ENCODE measurements at regions not wholly inside any gene's neighbourhood (a gene's known extent, or its start where the extent isn't known, plus 50 kb on each side); places are given as distances from the start of the nearest gene placed in this dataset.
"Not testable (repeated sequence)": the region's sequence is repeated elsewhere in the genome, so short reads cannot be mapped to it uniquely, and the experiment has no call there.

DNA sequence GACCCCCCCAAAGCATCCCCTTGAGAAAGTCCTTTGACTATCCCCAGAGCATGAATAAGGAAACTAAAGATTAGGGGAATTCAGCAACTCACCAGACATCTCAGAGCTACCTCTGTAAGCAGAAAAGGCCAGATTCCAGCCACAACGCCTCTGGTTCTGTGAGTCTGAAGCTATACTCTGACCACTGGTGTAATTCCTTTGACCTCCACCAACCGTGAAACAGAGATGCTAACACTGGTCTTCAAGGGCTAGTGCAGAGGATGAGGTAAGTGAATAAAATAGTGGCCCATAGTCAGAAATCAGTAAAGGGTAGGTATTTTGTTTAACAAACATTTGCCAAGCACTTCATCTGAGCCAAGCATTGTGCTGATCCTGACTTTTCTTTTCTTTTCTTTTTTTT, 353.4 kb downstream of the NPIPA8 start:
- no peak for DNase-seq

- no peak for DNase-seq
These were observed 359.3 kb downstream of the NPIPA8 start for GRCh38 chr16:17977260-17977659.

DNA sequence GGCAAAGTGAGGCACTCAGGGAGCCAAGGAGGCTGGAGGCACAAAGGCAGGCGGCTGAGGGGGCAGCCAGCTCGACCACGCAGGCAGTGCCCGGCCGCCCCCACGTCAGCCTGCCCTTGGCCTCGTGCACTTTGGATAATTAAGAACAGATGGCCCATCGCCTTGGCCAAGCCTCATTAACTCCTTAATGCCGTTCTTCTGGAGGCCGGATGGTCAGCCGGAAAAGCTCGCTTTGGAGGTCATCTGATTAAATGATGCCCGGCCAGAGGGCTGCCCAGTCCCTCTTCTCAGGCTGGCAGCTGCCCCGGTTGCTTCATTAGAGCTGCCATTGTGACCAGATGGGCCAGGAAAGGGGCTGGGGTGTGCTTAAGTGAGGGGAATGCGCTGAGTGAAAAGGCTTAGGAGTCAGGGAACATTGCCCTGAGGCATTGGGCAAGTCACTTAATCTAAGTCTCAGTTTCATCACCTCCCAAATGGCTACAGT, 364.0 kb downstream of the NPIPA8 start:
- DNase-seq = no peak

DNA sequence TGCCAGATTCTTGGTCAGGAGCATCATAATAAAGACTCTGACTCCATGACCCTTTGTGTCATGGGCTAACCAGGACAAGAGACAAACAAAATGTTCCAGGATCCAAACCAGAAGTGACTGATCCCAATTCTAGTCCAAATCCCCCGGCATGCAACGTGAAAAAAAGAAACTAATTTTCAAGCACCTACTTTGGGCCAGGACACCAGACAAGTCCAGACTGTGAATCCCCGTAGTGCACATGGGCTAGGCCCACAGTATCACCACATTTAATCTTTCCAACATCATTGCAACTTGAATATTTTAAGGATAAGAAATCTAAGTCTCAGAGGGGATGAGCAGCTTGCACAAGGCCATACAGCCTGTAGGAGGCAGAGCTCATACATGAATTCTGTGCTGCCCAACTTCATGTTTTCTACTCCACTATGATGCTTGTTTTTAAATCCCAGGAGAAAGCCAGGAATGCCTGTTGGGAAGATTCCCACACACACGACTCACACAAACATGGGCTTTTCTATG, 365.7 kb downstream of the NPIPA8 start:
- DNase-seq = no peak

DNA sequence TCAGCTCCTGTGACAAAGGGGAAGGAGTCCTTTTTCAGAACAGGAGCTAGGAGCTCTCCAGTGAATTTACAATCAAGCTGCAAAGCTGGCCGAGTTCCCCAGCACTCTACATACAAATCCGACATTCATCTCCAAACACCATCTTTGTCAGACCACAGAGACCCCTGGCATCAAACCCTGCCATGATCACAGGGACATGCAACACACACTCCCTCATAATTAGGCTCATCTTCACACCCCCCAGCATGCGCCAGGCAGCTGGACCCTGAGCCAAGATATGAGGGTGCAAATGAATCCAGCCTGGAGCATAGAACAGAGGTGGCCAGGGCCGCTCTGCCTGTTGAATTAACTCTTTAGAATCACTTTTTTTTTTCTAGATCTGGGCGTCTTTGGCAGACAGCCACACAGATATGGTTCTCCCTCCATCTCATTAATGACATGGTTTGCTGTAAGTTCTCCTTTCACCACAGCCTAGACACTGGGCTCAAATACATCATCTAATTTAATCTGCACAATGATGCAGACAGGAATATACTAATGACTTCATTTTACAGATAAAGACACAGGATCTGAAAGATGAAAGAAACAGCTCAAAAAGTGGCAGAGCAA, 366.3 kb downstream of the NPIPA8 start:
- no peak for DNase-seq

DNA sequence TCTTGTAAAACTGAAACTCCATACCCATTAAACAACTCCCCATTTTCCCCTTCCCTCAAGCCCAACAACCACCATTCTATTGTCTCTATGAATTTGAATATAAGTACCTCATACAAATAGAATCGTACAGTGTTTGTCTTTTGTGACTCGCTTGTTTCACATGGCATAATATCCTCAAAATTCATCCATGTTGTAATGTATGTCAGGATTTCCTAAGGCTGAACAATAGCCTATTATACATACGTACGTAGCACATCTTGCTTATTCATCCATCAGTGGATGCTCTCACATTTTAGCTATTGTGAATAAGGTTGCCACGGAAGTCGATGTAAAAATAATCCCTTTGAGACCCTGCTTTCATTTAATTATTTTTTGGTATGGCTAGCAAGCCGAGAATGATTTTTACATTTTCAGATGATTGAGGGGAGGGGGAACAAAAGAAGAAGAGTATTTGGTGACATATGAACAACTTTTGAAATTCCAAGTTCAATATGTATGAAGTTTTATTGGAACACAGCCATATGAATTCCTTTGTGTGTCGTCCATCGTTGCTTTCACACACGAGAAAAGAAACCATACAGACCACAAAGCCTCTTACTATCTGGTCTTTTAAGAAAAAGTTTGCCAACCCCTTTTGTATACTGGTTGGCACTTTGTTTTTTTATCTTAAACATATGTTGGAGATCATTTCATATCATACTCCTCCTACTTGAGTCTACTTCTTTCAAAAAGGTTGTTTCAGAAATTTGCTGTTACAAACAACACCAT, 371.2 kb downstream of the NPIPA8 start:
- no peak for DNase-seq

- no peak for DNase-seq
These were observed 372.3 kb downstream of the NPIPA8 start for GRCh38 chr16:17964196-17964595.

DNA sequence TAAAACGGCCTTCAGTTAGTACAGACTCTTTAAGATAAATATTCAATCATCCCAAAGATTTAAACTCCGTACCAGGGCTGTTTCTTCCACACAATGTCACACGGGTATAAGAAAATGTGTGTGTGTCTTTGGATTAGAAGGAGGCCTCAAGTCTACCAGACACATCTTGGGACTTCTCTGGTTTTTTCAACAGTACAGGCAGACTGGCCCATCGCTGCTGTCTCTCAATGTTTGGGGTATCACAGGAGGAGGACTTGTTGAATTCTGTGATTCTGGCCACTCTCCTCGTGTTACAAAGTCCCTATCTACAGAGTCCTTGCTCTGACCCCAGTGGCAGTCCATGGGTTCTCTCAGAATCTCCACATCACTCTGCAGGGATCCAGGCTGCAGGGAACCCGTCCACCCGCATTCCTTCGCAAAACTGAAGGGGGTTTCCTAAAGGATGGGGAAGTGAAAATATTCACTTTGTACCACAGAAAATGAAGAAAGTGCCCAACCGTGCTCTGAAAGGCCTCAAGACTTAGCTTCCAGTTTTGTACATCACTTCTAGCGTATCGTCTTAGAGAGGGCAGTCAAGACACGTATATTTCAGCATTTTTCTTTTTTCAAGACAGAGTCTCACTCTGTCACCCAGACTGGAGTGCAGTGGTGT, 373.2 kb downstream of the NPIPA8 start:
- DNase-seq = no peak

- DNase-seq = no peak
These were observed 373.8 kb downstream of the NPIPA8 start for GRCh38 chr16:17962726-17963125.

DNA sequence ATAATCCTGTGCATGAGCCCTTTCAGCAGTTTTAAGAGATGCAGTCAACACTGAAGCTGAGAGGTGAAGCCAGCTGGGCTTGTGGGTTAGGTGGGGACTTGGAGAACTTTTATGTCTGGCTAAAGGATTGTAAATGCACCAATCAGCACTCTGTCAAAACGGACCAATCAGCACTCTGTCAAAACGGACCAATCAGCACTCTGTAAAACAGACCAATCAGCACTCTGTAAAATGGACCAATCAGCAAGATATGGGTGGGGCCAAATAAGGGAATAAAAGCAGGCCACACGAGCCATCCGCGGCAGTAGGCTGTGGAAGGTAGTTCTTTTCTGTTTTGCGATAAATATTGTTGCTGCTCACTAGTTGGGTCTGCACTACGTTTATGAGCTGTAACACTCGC, 374.7 kb downstream of the NPIPA8 start:
- DNase-seq = not testable (repeated sequence)

GRCh38 chr16:17951378-17951777, 385.2 kb downstream of the NPIPA8 start:
- no peak for DNase-seq

DNA sequence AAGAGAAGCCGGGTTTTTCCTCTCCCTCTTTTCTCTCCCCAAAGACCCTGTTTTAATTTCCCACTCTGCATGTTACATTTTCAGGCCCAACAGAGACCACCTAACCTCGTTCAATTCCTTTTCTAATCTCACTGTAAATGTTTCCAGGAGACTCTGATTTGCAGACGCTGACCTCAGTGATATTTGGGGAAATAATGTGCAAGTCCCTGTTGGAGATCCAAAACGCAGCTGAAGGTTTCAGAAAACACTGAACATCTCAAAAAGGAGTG, 386.6 kb downstream of the NPIPA8 start:
- no peak for DNase-seq

- no peak for DNase-seq
These were observed 387.2 kb downstream of the NPIPA8 start for GRCh38 chr16:17949141-17949981.

GRCh38 chr16:17947637-17948036, 388.9 kb downstream of the NPIPA8 start:
- no peak for DNase-seq

- DNase-seq = no peak
These were observed 389.4 kb downstream of the NPIPA8 start for GRCh38 chr16:17947165-17947564.

DNA sequence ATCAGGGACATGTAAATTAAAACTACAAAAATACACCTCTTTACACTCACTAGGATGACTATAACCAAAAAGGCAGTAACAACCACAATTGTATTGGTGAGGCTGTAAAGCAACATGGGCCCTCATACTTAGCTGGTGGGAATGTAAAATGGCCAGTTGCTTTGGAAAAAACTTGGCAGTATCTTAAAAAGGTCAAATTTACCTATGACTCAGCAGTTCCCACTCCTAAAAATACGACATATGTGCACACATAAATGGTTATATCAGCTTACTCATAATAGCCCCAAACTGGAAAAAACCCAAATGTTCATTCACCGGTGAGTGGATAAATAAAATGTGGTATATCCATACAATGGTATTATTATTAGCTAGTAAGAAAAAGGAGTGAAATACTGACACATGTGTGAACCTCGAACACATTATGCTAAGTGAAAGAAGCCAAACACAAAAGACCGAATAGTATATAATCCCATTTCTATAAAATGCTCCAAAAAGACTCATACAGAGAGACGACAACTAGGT, 391.4 kb downstream of the NPIPA8 start:
- no peak for DNase-seq

GRCh38 chr16:17944345-17944744, 392.2 kb downstream of the NPIPA8 start:
- DNase-seq = no peak

DNA sequence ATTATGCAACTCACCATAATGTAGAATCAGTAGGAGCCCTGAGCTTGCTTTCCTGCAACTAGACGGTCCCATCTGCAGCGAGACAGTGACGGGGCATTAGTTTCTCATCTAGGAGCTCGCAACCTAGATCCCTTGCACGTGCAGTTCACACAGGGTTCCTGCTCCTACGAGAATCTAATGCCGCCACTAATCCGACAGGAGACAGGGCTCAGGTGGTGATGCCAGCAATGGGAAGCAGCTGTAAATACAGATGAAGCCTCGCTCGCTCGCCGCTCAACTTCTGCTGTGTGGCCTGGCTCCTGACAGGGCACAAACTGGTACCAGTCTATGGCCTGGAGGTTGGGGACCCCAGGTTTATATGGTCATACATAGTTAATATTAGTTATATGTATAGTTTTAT, 394.5 kb downstream of the NPIPA8 start:
- no peak for DNase-seq

GRCh38 chr16:17940584-17941364, 395.8 kb downstream of the NPIPA8 start:
- no peak for DNase-seq

GRCh38 chr16:17939723-17940122, 396.8 kb downstream of the NPIPA8 start:
- no peak for DNase-seq

GRCh38 chr16:17939122-17939536, 397.4 kb downstream of the NPIPA8 start:
- DNase-seq = no peak

DNA sequence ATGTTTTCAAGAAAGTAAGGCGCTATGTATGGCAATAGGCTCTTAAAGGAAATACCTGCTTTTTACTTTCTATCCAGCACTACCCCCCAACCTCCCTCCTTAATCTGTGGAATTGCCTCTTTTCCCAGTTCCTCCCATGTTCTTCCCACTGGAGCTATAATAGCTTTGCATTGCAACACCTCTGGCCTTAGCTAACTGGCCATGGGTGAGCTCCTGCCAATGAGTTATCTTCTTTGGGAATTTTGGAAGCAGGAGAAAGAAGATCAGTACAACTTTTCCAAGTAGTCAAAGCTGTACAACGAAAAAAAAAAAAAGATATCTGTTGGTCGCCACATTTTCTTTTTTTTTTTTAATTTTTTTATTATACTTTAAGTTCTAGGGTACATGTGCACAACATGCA, 398.0 kb downstream of the NPIPA8 start:
- DNase-seq = no peak
